Loucy (cell line): ENCODE measurements at regions not wholly inside any gene's neighbourhood (a gene's known extent, or its start where the extent isn't known, plus 50 kb on each side); places are given as distances from the start of the nearest gene placed in this dataset.

Experiments
- EZH2phosphoT487 ChIP-seq: fragments of 200-600 bp; IDR thresholded peaks from 2 replicates; pipeline ENCODE4 v1.6.1; 2018; ENCODE audit warnings: antibody characterized with exemption, mild to moderate bottlenecking, moderate library complexity, borderline replicate concordance
- TF ChIP-seq, protein P1 (sequence below): fragments of 200-600 bp; sonication (generic); conservative IDR thresholded peaks from 2 replicates; pipeline ENCODE4 v1.5.1; 2014; ENCODE audit warnings: mild to moderate bottlenecking, antibody characterized with exemption, low read length

DNA sequence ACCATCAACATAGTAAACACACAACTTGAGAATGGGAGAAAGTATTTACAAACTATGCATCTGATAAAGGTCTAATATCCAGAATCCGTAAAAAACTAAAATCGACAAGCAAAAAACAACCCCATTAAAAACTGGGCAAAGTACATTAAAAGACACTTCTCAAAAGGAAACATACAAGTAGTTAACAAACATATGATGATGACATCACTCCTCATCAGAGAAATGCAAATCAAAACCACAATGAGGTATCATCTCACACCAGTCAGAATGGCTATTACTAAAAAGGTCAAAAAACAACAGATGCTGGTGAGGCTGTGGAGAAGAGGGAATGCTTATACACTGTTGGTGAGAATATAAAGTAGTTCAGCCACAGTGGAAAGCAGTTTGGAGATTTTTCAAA, 125.1 kb downstream of the TFPI2 start:
- TF ChIP-seq, protein P1, sequence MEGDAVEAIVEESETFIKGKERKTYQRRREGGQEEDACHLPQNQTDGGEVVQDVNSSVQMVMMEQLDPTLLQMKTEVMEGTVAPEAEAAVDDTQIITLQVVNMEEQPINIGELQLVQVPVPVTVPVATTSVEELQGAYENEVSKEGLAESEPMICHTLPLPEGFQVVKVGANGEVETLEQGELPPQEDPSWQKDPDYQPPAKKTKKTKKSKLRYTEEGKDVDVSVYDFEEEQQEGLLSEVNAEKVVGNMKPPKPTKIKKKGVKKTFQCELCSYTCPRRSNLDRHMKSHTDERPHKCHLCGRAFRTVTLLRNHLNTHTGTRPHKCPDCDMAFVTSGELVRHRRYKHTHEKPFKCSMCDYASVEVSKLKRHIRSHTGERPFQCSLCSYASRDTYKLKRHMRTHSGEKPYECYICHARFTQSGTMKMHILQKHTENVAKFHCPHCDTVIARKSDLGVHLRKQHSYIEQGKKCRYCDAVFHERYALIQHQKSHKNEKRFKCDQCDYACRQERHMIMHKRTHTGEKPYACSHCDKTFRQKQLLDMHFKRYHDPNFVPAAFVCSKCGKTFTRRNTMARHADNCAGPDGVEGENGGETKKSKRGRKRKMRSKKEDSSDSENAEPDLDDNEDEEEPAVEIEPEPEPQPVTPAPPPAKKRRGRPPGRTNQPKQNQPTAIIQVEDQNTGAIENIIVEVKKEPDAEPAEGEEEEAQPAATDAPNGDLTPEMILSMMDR = no peak
- TF ChIP-seq EZH2phosphoT487 = no peak
